SJCRH30 (cell line): ENCODE measurements at regions not wholly inside any gene's neighbourhood (a gene's known extent, or its start where the extent isn't known, plus 50 kb on each side); places are given as distances from the start of the nearest gene placed in this dataset.
"Not testable (repeated sequence)": the region's sequence is repeated elsewhere in the genome, so short reads cannot be mapped to it uniquely, and the experiment has no call there.

Source experiments
- DNase-seq, 2 experiments: peaks; one replicate each; pipeline ENCODE4 v3.0.0-alpha.2; 2015 to 2020
- H3K27ac ChIP-seq: fragments of 250-450 bp; sonication (Bioruptor Pico); 2 replicates; pipeline ENCODE4 v1.5.1; 2020; ENCODE audit warnings: mild to moderate bottlenecking, moderate library complexity
- H3K27me3 ChIP-seq: fragments of 250-450 bp; sonication (Bioruptor Pico); 2 replicates; pipeline ENCODE4 v1.5.1; 2020; ENCODE audit warnings: mild to moderate bottlenecking, moderate library complexity
- H3K36me3 ChIP-seq: fragments of 250-450 bp; sonication (Bioruptor Pico); 2 replicates; pipeline ENCODE4 v1.5.1; 2020; ENCODE audit warnings: mild to moderate bottlenecking, moderate library complexity
- H3K4me1 ChIP-seq: fragments of 250-450 bp; sonication (Bioruptor Pico); 2 replicates; pipeline ENCODE4 v1.5.1; 2020; ENCODE audit warnings: mild to moderate bottlenecking, moderate library complexity
- H3K4me3 ChIP-seq: fragments of 250-450 bp; sonication (Bioruptor Pico); 2 replicates; pipeline ENCODE4 v1.5.1; 2020; ENCODE audit warnings: mild to moderate bottlenecking, moderate library complexity
- H3K9me3 ChIP-seq: fragments of 250-450 bp; sonication (Bioruptor Pico); replicated peaks from 2 replicates; pipeline ENCODE4 v1.5.1; 2020; ENCODE audit warnings: mild to moderate bottlenecking, moderate library complexity

- not testable (repeated sequence) for H3K4me1 ChIP-seq, DNase-seq, H3K27me3 ChIP-seq, H3K27ac ChIP-seq, H3K9me3 ChIP-seq, H3K4me3 ChIP-seq, H3K36me3 ChIP-seq
Measured at GRCh38 chr2:91422102-91422501, 2730.6 kb downstream of the RPIA start.

- not testable (repeated sequence) for H3K4me1 ChIP-seq, DNase-seq, H3K4me3 ChIP-seq, H3K36me3 ChIP-seq, H3K9me3 ChIP-seq, H3K27ac ChIP-seq, H3K27me3 ChIP-seq
Measured at GRCh38 chr2:91427148-91427547, 2735.7 kb downstream of the RPIA start.

DNA sequence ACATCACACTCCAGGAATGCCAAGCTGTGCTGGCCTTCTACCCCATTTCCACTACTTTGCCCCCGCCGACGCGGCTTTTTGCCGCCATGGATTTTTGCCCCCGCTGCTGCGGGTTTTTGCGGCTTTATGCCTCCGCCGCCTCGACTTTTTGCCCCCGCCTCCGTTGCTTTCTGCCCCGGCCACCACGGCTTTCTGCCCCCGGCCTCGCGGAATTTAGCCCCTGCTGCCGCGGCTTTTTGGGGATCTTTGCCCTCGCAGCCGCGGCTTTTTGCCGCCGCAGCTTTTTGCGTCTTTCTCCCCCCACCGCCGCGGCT, 2750.4 kb downstream of the RPIA start:
- H3K4me3 ChIP-seq, H3K9me3 ChIP-seq, DNase-seq, H3K27ac ChIP-seq, H3K27me3 ChIP-seq, H3K4me1 ChIP-seq, H3K36me3 ChIP-seq: not testable (repeated sequence)

GRCh38 chr2:91442246-91442905, 2750.9 kb downstream of the RPIA start:
- Histone ChIP-seq H3K4me1 (no peaks in the 10 kb centered on the region), H3K9me3 (no peaks in the 10 kb centered on the region), H3K4me3 (no peak overlapping the region)

DNA sequence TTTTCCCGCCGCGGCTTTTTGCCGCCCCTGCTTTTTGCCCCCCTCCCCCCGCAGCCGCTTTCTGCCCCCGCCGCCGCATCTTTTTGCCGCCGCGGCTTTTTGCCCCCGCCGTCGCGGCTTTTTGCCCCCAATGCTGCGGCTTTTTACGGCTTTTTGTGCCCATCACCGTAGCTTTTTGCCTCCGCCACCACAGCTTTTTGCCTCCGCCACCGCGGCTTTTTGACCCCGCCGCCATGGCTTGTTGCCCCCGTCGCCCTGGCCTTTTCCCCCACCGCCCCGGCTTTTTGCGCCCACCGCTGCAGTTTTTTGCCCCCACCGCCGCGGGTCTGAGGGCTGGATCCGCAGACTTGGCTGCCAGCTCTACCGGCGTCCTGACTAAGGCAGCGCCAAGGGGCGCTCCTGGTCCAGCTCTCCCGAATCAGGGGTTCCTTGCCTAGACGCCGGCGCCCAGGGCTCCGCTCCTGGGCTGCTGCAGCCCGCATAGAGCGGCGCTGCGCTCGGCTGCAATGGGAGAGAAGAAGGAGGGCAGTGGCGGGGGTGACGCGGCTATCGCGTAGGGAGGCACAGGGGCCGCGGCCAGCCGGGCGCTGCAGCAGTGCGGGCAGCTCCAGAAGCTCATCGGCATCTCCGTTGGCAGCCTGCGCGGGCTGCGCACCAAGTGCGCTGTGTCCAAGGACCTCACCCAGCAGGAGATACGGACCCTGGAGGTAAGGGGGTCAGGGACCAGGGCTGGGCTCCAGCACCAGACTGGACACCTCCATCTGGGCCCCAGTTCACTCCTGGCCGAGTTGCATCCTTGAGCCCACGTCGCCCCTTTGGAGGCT, 2751.6 kb downstream of the RPIA start:
- not testable (repeated sequence) for H3K9me3 ChIP-seq, DNase-seq, H3K4me1 ChIP-seq, H3K36me3 ChIP-seq, H3K27ac ChIP-seq, H3K4me3 ChIP-seq, H3K27me3 ChIP-seq

More at GRCh38 chr2:91442246-91442905, 2750.9 kb downstream of the RPIA start:
- Histone ChIP-seq H3K27ac (no peak overlapping the region), H3K27me3 (no peaks in the 10 kb centered on the region), H3K36me3 (no peaks in the 10 kb centered on the region)
- DNase-seq: no peak

GRCh38 chr2:91443730-91444115, 2752.2 kb downstream of the RPIA start:
- not testable (repeated sequence) for H3K27ac ChIP-seq, H3K4me3 ChIP-seq, H3K4me1 ChIP-seq, H3K36me3 ChIP-seq, H3K9me3 ChIP-seq, DNase-seq, H3K27me3 ChIP-seq

- H3K4me3 ChIP-seq, H3K27me3 ChIP-seq, H3K9me3 ChIP-seq: not testable (repeated sequence)
Measured at GRCh38 chr2:91445705-91446104, 2754.2 kb downstream of the RPIA start.

GRCh38 chr2:91446489-91446888, 2755.0 kb downstream of the RPIA start:
- not testable (repeated sequence) for DNase-seq, H3K9me3 ChIP-seq, H3K27ac ChIP-seq, H3K27me3 ChIP-seq, H3K4me3 ChIP-seq, H3K36me3 ChIP-seq, H3K4me1 ChIP-seq

More at GRCh38 chr2:91445705-91446104, 2754.2 kb downstream of the RPIA start:
- not testable (repeated sequence) for DNase-seq, H3K27ac ChIP-seq, H3K36me3 ChIP-seq, H3K4me1 ChIP-seq

DNA sequence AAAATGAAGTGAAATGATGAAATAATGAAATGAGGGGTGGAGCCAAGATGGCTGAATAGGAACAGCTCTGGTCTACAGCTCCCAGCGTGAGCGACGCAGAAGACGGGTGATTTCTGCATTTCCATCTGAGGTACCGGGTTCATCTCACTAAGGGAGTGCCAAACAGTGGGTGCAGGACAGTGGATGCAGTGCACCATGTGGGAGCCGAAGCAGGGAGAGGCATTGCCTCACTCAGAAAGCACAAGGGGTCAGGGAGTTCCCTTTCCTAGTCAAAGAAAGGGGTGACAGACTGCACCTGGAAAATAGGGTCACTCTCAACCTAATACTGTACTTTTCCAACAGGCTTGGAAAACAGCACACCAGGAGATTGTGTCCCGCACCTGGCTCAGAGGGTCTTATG, 2755.4 kb downstream of the RPIA start:
- not testable (repeated sequence) for H3K4me1 ChIP-seq, H3K9me3 ChIP-seq, DNase-seq, H3K27ac ChIP-seq, H3K36me3 ChIP-seq, H3K4me3 ChIP-seq, H3K27me3 ChIP-seq

DNA sequence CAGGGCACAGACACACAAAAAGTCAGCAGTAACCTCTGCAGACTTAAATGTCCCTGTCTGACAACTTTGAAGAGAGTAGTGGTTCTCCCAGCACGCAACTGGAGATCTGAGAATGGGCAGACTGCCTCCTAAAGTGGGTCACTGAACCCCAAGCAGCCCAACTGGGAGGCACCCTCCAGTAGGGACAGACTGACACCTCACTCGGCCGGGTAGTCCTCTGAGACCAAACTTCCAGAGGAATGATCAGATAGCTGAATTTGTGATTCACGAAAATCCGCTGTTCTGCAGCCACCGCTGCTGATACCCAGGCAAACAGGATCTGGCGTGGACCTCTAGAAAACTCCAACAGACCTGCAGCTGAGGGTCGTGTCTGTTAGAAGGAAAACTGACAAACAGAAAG, 2756.0 kb downstream of the RPIA start:
- not testable (repeated sequence) for H3K27ac ChIP-seq, H3K36me3 ChIP-seq, H3K4me3 ChIP-seq, H3K4me1 ChIP-seq, H3K9me3 ChIP-seq, H3K27me3 ChIP-seq, DNase-seq

DNA sequence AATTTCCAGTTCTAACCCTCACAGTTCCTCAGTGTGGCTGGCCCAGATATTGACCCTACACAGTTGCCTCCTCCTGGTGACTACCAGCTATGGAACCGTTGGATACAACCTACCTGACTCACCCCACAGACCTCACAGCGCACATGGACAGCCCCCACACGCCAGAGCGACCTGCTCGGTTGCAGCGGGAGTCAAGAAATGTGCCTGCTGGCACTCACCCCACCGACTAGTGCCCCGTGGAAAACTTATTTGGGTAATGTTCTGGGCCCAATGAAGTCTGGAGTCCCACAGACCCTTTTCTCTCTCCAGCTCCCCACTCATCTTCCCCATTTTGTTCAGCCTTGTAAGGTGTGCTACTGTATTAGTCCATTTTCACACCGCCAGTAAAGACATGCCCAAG, 2770.8 kb downstream of the RPIA start:
- H3K9me3 ChIP-seq, H3K4me3 ChIP-seq, H3K27me3 ChIP-seq, H3K4me1 ChIP-seq, H3K36me3 ChIP-seq, DNase-seq, H3K27ac ChIP-seq: not testable (repeated sequence)

- not testable (repeated sequence) for H3K4me1 ChIP-seq, DNase-seq, H3K4me3 ChIP-seq, H3K36me3 ChIP-seq, H3K9me3 ChIP-seq, H3K27me3 ChIP-seq, H3K27ac ChIP-seq
Measured at GRCh38 chr2:91463007-91463406, 2771.5 kb downstream of the RPIA start.

- not testable (repeated sequence) for H3K27ac ChIP-seq, H3K4me1 ChIP-seq, DNase-seq, H3K27me3 ChIP-seq, H3K4me3 ChIP-seq, H3K9me3 ChIP-seq, H3K36me3 ChIP-seq
Measured at GRCh38 chr2:91466780-91467363, 2775.4 kb downstream of the RPIA start.

GRCh38 chr2:91476244-91476935, 2784.9 kb downstream of the RPIA start:
- H3K27me3 ChIP-seq, H3K27ac ChIP-seq, H3K36me3 ChIP-seq, DNase-seq, H3K4me3 ChIP-seq, H3K4me1 ChIP-seq, H3K9me3 ChIP-seq: not testable (repeated sequence)

GRCh38 chr2:91476936-91477246, 2785.4 kb downstream of the RPIA start:
- H3K9me3 ChIP-seq, H3K27me3 ChIP-seq, H3K4me1 ChIP-seq, H3K27ac ChIP-seq, H3K36me3 ChIP-seq, DNase-seq, H3K4me3 ChIP-seq: not testable (repeated sequence)
